ENCODE measurements at regions not wholly inside any gene's neighbourhood (a gene's known extent, or its start where the extent isn't known, plus 50 kb on each side); places are given as distances from the start of the nearest gene placed in this dataset.

DNA sequence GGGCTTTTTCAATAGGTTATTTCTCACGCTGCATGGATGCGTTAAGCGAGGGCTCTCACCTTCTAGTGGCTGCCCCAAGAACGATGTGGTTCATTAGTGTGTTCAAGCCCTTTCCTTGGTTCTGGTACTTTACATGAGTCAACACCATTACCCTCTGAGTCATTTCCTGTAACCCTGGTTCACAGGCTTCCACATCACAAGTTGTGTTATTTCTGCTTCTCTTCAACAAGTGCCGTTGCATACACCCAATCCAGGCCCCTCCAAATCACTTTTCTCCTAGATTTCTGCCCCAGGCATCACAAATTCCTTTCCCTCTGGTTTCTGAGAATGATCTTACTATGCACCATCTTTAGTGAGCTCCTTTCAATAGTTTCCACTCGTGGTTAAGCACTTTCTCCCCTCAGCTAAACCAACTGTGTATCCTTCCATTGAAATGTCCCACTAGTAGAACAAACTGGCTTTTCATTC lies 69.5 kb upstream of the RAD23B start:
- DNase-seq, result no peak

DNA sequence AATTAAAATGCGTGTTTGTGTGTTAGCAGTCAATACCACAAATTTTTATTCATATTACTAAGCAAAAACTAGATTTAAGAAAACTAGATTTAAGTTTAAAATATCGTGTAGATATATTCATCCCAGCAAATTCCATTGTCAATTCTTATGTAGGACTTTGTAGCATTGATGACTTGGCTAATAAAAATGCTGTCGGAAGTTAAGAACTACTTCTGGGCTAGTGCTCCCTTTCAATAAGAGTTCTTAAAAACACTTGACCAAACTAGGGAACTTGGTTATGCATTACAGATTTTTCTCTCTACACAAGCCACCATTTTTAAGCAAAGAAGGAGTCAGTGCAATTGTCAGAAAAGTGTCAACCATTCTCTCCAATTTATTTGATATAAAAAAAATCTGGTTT lies 68.7 kb upstream of the RAD23B start:
- no peak for DNase-seq

DNA sequence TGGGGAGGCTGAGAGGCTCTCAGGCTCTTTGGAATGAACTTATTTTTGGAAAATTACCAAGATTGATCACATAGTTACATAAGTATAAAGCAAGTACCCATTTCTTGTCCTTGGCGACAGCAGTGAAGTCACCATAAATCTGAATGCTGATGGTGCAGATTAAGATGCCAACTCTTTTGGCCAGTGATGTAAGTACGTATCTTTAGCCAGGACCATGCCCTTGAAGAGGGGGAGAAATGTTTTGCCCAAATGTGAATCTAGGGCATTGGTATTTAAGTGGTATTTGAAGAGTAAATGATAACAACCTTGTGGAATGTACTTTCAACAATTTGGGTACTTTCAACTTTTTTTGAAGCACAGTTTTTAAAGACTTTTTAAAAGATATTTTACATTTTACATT lies 68.2 kb upstream of the RAD23B start:
- DNase-seq, result no peak

DNA sequence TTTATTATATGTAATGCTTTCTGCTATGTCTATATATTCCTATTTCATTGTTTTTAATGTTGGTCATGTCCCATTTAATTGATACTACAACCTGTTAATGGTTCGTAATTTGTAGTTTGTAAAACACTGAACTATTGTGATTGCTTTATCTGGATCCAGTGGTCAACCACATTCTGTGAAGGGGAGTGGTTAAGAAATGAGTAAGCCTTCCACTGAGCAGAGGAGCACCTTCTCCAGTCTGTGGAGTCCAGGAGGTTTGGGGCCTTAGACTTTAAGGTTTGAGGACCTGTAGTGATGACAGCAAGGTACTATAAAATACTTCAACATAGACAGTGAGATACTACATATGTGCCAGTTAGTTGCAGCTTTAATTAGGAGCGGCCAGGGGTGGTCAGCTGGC lies 67.7 kb upstream of the RAD23B start:
- no peak for DNase-seq

DNA sequence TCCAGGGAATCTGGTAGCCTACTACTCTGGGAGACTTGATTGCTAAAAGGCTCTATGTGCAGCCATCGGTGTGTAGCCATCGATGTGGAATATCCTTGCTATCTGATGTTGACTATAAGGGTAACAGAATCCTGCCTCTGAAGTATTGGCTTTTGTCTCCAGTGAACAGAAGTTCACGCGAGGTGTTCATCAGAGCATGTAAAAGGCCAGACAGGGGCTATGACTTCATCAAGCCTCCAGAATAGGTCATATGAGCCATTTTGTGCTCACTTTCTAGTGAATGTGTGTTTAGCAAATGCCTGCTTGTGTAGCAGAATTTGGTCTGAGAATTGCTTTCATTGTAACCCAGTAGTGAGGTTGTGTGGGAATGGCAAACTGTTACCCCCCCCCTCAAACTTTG lies 66.8 kb upstream of the RAD23B start:
- no peak for DNase-seq

DNA sequence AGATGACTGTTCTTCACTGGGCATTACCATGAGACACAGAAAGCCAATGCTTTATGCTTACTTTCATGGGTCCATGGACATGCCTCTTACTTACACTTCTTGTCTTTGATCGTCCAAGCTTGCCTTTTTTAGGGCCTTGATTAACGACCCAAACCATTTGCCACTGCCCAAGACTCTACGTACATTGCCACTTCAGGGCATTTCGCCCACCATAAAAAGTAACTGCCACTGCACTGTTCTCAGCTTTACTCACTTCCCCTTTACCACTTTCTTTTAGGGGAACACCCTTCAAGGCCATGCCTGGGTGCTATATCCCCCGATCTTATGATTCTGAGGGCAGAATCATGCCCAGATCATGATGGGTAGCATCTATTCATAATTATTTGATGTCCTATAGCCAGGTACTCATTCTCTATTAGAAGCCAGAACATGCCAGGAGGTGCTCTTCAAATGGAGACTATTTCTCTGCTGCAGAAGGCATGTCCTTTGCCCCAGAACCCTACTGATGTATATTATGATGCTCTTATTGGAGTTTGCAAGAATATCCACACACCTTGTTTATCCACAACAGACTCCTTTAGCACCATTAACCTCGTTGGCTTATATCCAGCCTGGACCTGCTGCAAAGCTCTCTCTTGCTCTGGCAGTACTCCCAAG lies 64.1 kb upstream of the RAD23B start:
- no peak for DNase-seq

DNA sequence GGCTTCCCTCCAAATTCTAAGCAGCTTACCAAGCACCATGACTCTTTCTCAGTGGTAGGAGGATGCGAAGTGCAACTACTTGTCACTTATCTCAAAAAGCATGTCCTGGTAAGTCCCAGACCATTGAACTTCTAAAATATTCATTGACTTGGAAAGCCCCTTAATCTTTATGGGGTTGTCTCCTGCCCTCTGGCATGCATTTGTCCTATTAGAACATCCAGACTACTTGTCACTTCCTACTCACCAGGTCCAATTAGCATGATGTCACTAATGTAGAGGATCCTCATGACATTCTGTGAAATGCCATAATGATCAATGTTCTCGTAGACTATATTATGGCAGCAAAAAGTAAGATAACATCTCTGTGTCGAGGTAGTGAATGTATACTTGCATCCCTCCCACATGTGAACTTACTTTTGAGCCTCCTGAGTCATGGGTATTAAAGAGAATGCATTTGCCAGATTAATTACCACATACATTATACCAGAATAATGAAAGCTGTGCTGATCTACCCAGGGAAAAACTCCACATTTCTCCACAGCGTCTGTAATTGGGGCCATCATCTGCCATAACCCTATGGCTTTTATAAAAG lies 63.5 kb upstream of the RAD23B start:
- DNase-seq, result no peak

DNA sequence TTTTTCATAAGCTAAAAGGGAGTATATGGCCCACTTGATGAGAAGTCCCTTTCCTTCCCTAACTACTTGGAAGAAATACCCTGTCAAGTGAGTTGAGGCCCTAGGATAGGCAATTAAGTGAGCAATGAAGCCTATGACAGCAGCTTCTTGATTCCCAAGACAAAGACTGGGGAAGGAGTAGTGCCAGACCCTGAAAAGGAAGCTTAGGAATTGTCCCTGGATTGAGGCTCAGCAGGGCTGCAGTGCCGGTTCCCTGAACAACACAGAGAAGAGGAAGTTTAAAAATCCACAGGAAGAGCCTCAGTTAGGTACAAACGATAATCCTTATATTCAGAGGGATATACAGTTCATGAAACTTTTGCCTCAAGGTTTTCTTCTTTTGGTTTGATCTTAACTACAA lies 61.8 kb upstream of the RAD23B start:
- DNase-seq, result no peak

DNA sequence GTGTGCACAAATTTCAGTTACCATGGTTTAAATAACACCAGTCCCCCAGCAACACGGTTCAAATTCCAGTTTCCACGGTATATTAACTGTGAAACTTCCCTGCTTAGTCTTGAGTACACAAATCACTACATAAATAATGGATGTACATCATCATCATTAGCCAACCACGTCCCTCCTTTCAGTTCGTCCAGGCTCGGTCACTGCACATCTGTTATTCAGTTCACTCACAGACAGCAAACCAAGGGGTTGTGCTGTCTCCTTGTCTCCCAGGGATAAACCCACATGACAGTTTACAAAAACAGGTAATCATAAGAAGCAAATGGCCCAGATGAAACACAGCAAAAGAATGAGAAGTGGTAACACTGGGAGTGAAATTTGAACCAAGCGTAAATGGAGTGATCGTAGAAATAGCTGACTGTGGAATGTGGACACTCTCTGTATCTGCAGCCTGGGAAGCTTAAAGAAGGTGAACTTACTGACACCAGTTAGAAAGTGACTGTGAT lies 61.0 kb upstream of the RAD23B start:
- no peak for DNase-seq

DNA sequence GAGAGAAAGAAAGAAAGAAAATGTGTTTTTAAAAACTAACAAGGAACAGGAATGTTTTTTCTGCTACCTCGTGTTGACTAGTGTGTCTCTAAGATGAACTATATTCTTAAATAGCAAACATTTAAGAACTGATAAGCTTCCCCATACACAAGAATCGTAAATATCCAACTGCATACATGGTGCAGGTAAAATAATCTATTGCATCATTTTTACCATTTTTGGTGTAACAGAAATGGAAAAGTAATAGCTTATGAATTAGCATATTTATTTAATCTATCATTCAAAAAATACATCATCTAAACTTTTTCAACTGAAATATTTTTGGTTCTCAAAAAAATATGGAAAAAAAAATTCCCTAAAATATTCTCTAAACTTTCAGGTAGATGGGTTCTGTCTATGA lies 59.7 kb upstream of the RAD23B start:
- DNase-seq, result no peak

DNA sequence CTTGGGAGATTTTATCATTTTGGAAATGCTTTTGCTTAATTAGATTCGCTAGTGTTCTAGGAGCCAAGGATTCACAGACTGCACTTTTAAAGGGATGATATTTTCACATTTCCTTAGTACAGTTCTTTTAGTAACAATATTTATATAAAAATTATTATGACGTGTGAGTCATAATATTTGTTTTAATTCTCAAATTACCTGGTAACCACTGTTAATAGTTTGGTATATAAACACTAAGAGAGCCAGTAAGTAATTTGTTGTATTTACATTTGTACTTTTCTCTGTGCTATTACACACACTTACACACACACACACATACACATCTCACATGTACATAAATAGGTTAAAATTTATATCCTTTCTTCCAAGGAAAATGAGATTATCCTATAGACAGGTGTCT lies 58.8 kb upstream of the RAD23B start:
- DNase-seq, result no peak

DNA sequence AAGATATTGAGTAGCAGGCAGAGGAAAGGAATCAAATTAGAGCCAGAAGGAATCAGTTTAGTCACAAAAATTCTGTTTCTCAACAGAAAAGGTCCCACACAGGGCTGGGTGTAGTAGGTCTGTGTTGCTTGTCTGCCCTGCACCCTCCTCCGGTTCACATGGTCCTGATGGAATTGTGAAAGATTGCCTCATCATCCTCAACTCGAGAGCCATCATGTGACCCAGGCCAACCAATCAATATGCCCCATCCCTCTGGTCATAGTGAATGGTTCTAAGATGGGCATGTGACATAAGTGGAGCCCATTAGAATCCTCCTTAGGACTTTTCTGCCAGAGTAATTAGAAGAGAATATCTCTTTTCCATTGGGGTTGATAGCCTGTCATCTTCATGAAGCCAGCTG lies 56.7 kb upstream of the RAD23B start:
- DNase-seq, result no peak

DNA sequence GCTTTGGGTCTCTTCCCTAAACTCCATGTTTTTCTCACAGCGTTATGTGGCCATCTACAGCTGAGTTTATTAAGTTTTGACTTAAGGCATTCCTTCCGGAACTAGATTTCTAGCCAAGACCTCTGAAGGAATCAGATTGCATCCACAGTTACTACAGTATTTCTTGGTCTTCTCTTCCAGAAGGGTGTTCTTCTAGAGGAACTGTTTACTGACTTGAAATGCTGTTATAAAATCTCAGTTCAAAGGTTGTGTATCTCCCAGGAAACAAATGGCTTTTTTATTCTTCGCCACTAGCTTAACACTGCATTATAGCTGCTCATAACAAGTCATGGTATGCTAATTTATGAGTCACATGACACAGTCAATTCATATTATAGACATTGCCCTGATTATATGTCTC lies 55.3 kb upstream of the RAD23B start:
- no peak for DNase-seq

DNA sequence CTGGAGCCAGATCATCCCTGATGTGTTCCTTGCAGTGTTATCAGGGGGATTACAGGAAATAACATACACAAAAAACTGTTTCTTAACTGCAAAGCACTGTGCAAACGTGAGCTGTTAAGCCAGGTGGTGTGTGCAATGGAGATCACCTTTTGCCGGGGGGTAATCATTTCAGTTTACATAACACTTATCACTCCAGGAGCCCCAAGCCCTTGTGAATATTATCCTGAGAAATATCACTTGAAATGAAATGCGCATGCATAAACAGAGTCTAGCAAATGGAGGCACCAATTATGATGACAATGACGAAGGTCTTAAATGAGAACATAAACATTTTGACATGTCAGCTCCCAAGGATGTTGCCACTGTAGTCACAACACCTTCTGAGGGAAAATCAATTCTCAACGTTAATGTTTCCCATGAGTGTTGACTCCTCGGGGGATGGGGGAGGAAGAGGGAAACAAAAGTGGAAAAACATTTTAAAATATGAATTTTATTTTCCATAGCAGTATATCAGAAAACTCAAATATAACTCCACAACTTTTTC lies 54.5 kb upstream of the RAD23B start:
- no peak for DNase-seq

DNA sequence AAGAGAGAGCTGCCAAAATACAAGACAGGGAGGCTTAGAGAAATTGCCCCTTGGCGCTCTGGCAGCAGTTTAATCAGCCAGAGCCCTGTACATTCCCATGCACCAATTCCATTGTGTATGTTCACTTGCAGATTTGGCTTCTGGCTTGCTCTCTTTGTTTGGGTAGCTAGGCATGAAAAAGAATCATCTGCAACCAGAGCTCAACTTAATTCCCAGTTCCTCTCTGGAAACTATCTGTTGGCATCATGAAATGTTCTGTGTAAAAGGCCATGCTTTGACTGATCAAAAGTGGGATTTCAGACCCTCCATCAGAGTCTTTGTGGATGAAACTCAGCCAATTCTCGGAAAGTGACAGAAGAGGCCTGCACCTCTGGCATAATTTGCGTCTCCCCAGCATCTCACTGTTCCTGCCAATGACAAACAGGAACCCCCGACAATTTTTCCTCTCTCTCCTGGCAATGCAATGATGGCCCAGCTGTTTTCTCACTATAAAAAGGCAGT lies 53.8 kb upstream of the RAD23B start:
- no peak for DNase-seq
